ENCODE measurements at regions not wholly inside any gene's neighbourhood (a gene's known extent, or its start where the extent isn't known, plus 50 kb on each side); places are given as distances from the start of the nearest gene placed in this dataset.

GRCh38 chr11:95512682-95513081, 276.9 kb downstream of the FAM76B start:
- no peak for DNase-seq (ENCODE audit: low read depth)

GRCh38 chr11:95512177-95512576, 277.4 kb downstream of the FAM76B start:
- DNase-seq (ENCODE audit: low read depth) = no peak

GRCh38 chr11:95508219-95508890, 277.4 kb upstream of the SESN3 start:
- no peak for DNase-seq (ENCODE audit: low read depth)

- no peak for DNase-seq (ENCODE audit: low read depth)
Measured at GRCh38 chr11:95507794-95508193, 276.8 kb upstream of the SESN3 start.

- no peak for DNase-seq (ENCODE audit: low read depth)
Measured at GRCh38 chr11:95506777-95507176, 275.8 kb upstream of the SESN3 start.

GRCh38 chr11:95505927-95506426, 275.0 kb upstream of the SESN3 start:
- DNase-seq (ENCODE audit: low read depth) = no peak

GRCh38 chr11:95503047-95503446, 272.0 kb upstream of the SESN3 start:
- DNase-seq (ENCODE audit: low read depth) = no peak

- no peak for DNase-seq (ENCODE audit: low read depth)
Measured at GRCh38 chr11:95502522-95502921, 271.5 kb upstream of the SESN3 start.

- DNase-seq (ENCODE audit: low read depth) = no peak
Measured at GRCh38 chr11:95501761-95502266, 270.8 kb upstream of the SESN3 start.

GRCh38 chr11:95500466-95500865, 269.5 kb upstream of the SESN3 start:
- no peak for DNase-seq (ENCODE audit: low read depth)

- no peak for DNase-seq (ENCODE audit: low read depth)
Measured at GRCh38 chr11:95499516-95500135, 268.6 kb upstream of the SESN3 start.

GRCh38 chr11:95498722-95499425, 267.9 kb upstream of the SESN3 start:
- no peak for DNase-seq (ENCODE audit: low read depth)

GRCh38 chr11:95496901-95497300, 265.9 kb upstream of the SESN3 start:
- DNase-seq (ENCODE audit: low read depth) = no peak

- DNase-seq (ENCODE audit: low read depth) = no peak
Measured at GRCh38 chr11:95495706-95496105, 264.7 kb upstream of the SESN3 start.

GRCh38 chr11:95494856-95495255, 263.9 kb upstream of the SESN3 start:
- no peak for DNase-seq (ENCODE audit: low read depth)

- DNase-seq (ENCODE audit: low read depth) = no peak
Measured at GRCh38 chr11:95494167-95494566, 263.2 kb upstream of the SESN3 start.

- no peak for DNase-seq (ENCODE audit: low read depth)
Measured at GRCh38 chr11:95490625-95491024, 259.6 kb upstream of the SESN3 start.

GRCh38 chr11:95487938-95488337, 256.9 kb upstream of the SESN3 start:
- no peak for DNase-seq (ENCODE audit: low read depth)

- no peak for DNase-seq (ENCODE audit: low read depth)
Measured at GRCh38 chr11:95487391-95487790, 256.4 kb upstream of the SESN3 start.

GRCh38 chr11:95486979-95487378, 256.0 kb upstream of the SESN3 start:
- no peak for DNase-seq (ENCODE audit: low read depth)

GRCh38 chr11:95486466-95486865, 255.5 kb upstream of the SESN3 start:
- no peak for DNase-seq (ENCODE audit: low read depth)

GRCh38 chr11:95485115-95485900, 254.3 kb upstream of the SESN3 start:
- no peak for DNase-seq (ENCODE audit: low read depth)
